Spleen (tissue), 7 donors: ENCODE measurements at regions not wholly inside any gene's neighbourhood (a gene's known extent, or its start where the extent isn't known, plus 50 kb on each side); places are given as distances from the start of the nearest gene placed in this dataset.

Source experiments
- POLR2A ChIP-seq, 3 donors: fragments of 450-650 bp; IDR thresholded peaks; one replicate each; pipeline ENCODE4 v1.5.1; 2017; ENCODE audit warnings: antibody characterized with exemption in 3 of 3, mild to moderate bottlenecking in 1 of 3
- TF ChIP-seq, protein P1 (sequence below), 11 experiments: fragments of 200-600 bp in 7 of 11; fragments of 450-650 bp in 4 of 11; sonication (generic) in 4 of 11; IDR thresholded peaks in 8 of 11; conservative IDR thresholded peaks in 3 of 11; 1 replicate in 7 of 11; 2 replicates in 4 of 11; pipeline versions ENCODE4 v1.4.0 to v1.8.0; 2016 to 2021; ENCODE audit warnings: antibody characterized with exemption in 11 of 11, inconsistent platforms in 4 of 11, mild to moderate bottlenecking in 1 of 11
- donor health status: DM: no; HTN: no; CAD: no; lungs with moderate emphysema.
- donor health status: DM: no; HTN: no; CAD: no.
- donor health status: DM: no; HTN: no; CAD: no.

DNA sequence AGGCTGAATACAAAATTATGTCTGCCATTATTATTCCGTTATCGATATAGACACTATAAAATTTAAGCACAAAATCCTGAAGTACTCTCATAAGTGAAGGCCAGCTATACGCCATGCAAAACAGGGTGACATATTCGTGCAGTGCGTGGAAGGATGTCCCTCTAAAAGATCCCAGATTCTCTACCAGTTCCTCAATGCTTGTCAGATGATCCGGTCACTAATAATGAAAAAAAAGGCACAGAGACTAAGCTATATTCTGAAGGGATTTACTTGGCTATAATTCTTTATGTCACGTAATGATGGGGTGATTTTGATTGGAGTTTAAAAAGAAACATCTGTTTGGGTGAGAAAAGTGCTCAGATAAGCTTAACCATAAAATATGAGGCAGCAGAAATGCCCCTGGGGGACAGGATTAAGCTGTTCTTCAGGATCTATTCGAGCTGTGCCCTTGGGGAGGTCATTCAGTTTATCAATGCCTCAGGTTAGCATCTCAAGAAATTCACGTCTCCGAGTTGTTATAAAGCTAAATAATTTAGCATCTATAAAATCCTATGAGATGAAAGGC is 229.7 kb upstream of the PITRM1 start:
- TF ChIP-seq POLR2A (IDR thresholded peaks at IDR 0.05): no peak
- TF ChIP-seq, protein P1, sequence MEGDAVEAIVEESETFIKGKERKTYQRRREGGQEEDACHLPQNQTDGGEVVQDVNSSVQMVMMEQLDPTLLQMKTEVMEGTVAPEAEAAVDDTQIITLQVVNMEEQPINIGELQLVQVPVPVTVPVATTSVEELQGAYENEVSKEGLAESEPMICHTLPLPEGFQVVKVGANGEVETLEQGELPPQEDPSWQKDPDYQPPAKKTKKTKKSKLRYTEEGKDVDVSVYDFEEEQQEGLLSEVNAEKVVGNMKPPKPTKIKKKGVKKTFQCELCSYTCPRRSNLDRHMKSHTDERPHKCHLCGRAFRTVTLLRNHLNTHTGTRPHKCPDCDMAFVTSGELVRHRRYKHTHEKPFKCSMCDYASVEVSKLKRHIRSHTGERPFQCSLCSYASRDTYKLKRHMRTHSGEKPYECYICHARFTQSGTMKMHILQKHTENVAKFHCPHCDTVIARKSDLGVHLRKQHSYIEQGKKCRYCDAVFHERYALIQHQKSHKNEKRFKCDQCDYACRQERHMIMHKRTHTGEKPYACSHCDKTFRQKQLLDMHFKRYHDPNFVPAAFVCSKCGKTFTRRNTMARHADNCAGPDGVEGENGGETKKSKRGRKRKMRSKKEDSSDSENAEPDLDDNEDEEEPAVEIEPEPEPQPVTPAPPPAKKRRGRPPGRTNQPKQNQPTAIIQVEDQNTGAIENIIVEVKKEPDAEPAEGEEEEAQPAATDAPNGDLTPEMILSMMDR (IDR thresholded peaks at IDR 0.05 in 8 of 11, conservative IDR thresholded peaks at IDR 0.05 in 3 of 11): no peak
